PFSK-1 (cell line): ENCODE measurements at regions not wholly inside any gene's neighbourhood (a gene's known extent, or its start where the extent isn't known, plus 50 kb on each side); places are given as distances from the start of the nearest gene placed in this dataset.

Experiments used
- POLR2AphosphoS5 ChIP-seq: IDR thresholded peaks from 2 replicates; pipeline ENCODE4 v1.6.1; 2012; ENCODE audit warnings: low read depth, mild to moderate bottlenecking, control low read depth, low read length, moderate library complexity
- REST ChIP-seq, 2 experiments: IDR thresholded peaks; 2 replicates each; pipeline versions ENCODE4 v1.6.1 to v1.8.0; 2011 to 2012; ENCODE audit warnings: low read depth in 2 of 2, low read length in 2 of 2, control low read depth in 1 of 2, inconsistent platforms in 1 of 2, mild to moderate bottlenecking in 1 of 2, moderate library complexity in 1 of 2; ENCODE audit not compliant: insufficient read depth in 1 of 2
- SIN3A ChIP-seq: IDR thresholded peaks from 2 replicates; pipeline ENCODE4 v1.6.1; 2012; ENCODE audit warnings: mild to moderate bottlenecking, low read length, moderate library complexity, borderline replicate concordance; ENCODE audit not compliant: insufficient read depth
- TAF1 ChIP-seq: IDR thresholded peaks from 2 replicates; pipeline ENCODE4 v1.6.1; 2012; ENCODE audit warnings: low read length, control low read depth, borderline replicate concordance; ENCODE audit not compliant: insufficient read depth

GRCh38 chr11:44468345-44468988 is 97.0 kb upstream of the CD82 start:
- TF ChIP-seq TAF1 (no peak), POLR2AphosphoS5 (no peak), SIN3A (no peak), REST (IDR thresholded peaks at IDR 0.05; ENCODE audit: insufficient read depth in 1 of 2, low read depth in 2 of 2, low read length in 2 of 2) (no peak)
